ENCODE measurements at regions not wholly inside any gene's neighbourhood (a gene's known extent, or its start where the extent isn't known, plus 50 kb on each side); places are given as distances from the start of the nearest gene placed in this dataset.
"Not testable (repeated sequence)": the region's sequence is repeated elsewhere in the genome, so short reads cannot be mapped to it uniquely, and the experiment has no call there.

DNA sequence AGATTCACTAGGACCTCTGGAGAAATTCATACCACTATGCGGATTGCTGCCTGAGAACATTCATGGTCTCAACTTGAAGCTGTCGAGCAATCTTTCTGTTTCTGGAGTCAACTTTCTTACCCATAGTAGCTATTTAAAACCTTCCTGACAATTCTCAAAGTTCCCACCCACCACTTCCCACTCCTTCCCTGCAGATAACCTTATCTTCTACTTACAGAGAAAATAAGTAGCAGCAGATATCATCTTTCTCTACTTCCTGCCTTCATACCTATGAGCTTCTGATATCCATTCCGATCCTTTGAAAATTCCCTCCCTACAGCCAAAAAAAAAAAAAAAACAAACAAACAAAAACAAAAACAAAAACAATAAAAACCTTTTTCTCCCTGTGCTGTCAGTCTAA, 81.2 kb upstream of the CYRIA start:
- DNase-seq = no peak

DNA sequence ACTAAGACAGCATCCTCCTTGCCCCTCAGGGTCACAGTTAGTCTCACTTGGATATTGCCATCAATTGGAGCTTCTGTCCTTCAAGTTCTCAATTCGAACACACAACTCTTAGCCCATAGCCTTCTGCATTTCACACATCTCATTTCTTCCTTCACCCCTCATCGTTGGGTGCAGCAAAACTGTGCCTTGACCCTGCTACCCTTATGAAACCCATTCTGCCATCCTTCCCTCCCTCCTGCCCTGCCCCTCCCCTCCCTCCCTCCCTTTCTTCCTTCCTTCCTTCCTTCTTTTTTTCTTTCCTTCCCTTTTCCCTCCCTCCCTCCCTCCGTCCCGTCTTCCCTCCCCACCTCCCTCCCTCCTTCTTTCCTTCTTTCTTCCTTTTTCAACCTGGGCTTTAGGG, 80.7 kb upstream of the CYRIA start:
- no peak for DNase-seq

DNA sequence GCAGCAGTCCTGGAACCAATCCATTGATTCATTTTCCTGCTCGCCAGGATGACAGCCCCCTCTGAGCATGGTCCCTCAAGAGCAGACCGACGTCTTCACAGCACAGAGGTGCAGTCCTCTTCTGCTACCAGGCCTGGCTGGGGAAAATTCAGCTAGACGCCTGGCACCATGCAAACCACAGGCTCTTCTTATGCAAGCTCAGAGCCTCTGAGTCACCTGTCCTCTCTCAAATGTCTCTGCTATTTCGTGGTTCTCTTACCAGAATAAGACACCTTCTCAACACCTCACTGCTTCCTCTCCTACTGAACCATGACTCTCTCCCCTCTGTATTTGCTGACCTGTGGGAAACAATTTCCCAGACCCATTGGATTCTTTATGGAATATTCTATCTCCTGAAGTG, 79.8 kb upstream of the CYRIA start:
- DNase-seq = no peak

DNA sequence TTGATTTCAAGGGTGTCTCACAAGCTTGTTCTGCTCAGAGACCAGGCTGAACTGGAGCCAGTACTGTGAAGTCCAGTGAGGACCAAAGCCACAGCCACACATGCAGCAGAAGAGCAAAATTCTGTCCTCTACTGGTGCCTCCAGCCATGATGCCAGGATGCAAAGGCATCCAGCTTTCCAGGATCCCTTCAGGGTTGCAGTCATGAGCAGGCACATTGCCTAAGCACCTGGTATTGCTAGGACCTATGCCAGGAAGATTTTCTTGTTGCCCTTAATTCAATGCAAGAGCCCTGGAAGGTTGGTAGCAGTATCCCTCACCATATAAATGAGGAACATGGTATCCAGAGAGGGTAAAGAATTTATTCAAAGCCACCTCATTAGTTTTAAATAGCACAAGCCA, 78.9 kb upstream of the CYRIA start:
- DNase-seq = no peak

DNA sequence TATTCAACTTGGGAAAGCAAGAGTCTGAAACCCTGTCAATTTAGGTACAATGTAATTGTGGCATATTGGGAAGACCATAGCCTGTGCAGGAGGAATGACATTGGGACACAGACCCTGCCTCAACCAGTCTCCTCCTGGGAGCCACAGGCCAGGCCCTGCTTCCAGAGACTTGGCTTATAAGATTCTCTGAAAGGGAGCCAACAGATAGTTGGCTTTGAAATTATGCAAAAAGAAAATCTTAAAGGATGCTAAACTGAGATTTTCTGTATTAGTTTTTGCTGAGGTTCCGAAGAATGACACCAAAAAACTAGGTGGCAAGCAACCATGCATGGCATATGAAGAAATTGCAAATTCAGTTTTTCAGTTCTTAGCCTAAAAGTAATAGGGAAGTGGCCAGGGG, 76.4 kb upstream of the CYRIA start:
- DNase-seq = no peak

DNA sequence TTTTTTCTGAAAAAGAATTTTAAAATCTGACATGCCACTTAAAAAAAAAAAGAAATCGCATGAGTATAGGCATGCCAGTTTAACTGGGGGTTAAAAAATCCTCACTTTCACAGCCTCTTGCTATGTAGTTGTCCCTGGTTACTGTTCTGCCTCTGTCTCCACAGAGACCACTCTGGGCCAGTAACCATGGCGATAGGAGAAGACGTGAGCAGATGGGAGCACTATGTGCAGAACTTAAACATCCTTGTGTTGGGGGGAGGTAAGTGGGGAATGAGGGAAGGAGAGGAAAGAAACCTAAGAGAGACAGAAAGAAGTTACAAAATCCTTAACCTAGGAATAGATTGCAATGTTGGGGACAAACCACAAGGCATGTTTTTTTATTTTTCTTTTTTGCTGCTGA, 75.9 kb upstream of the CYRIA start:
- no peak for DNase-seq

DNA sequence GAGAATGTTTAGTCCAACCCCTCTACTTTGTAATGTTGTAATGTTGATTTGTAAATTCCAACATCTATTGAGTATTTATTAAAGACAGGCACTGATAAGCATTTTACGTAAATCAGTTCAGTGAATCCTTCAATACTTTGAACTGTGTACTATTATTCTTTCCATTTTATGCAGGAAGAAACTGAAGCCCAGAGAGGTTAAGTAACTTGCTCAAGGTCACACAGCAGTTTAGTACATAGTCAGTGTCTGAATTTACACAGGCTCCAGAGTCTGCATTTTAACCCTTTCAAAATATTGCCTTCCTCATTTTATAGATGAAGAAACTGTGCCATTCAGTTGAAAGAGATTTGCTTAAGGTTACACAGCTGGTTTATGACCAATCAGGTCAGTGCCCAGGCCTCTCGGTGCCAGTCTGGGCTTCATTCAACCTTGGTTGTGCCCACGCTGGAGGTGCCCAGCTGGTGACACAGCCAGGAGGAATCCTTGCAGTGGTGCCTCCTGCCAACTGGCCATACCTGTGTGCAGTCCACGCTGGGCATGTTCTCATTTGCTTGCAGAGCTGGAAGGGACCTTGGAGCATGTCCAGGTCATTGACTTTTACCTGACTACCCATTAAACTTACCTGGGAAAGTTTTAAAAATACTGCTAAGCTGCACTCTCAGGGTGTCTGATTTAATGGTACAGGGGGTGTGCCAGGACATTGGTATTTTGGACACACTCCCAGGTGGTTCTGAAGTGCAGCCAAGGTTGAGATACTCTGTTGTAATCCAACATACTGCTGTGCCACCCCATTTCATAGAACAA, 74.3 kb upstream of the CYRIA start:
- no peak for DNase-seq

DNA sequence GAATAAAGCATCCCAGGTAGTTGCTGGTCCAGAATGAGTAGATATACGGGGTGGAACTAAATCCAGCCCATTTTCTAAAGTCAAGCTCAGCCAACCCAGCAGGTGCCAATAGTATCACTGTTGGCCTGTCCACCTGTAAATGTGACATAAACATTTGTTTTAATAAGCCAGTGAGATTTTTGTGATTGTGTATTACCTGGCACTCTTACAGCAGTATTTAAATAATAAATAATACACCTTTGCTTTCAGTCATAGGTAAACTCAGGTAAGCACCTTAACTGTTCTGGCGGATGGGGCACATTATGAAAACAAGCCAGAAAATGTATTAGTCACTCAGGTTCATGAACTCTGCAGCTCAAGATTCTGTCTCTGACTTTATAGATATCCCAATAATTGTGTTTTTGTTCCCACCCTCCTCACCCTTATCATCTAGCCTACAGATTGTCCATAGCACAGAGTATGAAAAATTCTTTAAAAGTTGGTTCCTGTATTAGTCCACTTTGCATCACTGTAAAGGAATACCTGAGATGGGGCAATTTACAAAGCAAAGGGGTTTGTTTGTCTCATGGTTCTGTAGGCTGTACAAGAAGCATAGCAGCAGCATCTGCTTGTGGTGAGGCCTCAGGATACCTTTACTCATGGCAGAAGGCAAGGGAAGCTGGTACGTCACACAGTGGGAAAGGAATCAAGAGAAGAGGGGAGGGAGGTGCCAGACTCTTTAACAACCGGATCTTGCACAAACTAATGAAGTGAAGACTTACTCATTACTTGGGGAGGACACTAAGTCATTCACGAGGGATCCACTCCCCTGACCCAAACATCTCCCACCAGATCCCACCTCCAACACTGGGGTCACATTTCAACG, 73.0 kb upstream of the CYRIA start:
- DNase-seq = no peak

DNA sequence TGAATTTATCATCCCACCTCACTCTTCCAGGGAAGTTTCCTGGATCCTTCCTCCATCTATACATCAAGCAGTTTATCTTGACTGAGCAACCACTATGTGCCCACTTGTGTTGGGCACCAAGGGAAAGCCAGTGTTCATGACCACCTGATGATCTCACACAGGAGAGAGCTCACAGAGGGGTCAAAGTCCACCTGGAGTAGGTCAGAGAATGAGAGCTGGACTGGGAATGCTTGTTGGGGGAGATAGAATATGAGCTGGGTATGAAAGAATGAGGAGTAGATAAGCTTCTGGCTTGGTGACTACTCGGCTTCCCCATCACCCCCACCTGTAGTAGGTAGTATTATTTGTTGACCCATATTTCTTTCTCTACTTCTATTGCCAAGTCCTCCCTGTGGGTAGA, 72.2 kb upstream of the CYRIA start:
- DNase-seq = no peak

DNA sequence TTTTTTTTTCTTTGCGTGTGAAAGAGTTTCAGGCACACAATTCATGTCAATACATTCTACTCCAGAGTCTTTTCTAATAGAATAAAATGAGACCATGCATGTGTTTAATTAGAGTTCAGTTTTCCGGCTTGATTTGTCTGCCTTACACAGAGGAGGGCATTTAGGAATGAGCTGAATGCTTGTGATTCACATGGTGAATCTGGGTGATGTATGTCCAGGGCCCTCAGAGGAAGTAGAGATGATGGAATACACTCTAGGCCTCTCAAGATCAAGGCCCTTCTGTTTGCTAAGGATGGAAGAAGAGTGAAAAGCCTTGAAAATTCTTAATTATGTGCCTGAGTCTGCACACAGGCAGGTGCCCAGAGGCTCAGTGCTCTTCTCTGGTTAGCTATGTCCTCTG, 71.0 kb upstream of the CYRIA start:
- no peak for DNase-seq

DNA sequence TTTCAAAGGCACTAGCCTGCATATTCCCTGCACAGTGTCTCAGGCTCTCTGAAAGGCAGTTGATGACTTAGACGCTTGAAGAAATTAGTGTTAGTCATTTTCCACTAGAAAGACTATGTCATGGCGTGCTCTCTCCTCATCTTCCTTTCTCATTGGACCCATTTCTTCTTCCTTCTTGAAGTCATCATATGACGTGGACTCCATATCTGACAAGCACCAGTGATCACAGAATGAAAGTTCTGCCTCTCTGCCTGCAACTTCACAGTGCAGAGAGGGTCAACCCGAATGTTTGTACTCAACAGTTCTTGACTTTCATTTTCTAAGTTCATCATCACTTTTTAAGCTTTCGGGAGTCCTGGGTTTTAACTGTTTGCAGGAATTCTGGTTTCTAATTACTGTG, 63.7 kb upstream of the CYRIA start:
- DNase-seq = no peak

DNA sequence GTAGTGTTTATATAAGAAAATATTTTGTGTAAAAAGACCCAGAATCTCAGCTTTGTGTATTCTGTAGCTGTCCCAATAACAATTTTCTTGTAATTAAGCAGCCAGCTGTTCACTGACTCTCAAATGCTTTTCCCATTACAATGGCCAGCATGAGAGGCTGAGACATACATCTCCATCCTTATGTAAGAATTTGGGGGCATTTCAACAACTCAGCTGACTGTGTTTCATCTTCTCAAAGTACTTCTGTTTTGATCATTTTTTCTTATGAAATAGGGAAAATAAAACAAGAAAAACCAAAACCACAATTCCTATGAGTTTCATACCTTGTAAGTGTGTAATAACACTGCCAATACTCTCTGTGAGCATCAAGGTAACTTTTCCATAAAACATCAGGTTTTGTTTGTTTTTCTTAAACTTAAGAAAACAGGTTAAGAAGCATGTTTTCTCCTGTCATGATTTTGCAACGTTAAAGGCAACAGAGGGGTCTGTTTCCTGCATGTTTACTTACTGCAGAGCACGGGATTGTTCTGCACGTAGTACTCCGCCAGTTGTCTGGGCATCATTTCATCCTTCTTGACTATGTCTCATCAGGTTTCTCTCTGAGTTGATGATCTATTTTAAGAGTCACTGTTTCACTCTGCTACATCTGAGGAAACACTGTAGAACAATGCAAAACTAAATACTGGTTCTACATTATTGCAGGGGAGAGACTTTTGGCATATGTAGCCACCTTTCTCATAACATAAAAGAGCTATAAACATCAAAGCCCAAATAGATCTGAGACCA, 62.9 kb upstream of the CYRIA start:
- DNase-seq = no peak

DNA sequence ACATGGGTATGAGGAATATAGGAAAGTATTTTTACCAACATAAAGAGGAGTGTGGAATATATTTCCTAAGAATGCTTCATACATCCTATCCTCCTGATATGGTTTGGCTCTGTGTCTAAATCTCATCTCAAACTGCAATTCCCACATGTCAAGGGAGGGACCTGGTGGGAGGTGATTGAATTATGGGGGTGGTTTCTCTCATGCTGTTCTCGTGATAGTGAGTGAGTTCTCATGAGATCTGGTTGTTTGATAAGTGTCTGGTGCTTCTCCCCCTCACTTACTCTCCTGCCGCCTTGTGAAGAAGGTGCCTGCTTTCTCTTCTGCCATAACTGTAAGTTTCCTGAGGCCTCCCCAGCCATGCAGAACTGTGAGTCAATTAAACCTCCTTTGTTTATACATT, 62.2 kb upstream of the CYRIA start:
- not testable (repeated sequence) for DNase-seq

DNA sequence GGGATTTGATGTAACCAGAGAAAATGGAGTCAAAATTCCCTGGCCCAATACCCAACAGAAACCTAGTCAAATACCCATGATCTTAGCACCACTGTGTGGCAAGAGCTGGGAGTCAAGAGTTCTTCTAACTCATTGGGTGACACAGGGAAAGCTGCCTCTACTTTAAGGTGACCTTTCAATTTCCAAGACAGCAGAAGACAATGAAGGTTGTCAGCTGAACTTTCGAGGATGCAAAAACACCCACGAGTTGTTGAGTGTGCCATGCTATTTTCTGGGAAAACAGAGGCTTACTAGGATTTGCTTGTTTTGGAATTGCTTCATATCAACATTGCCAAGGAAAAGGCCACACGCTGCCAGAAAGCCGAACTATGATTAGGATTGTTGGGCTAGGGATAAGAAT, 61.6 kb upstream of the CYRIA start:
- no peak for DNase-seq

DNA sequence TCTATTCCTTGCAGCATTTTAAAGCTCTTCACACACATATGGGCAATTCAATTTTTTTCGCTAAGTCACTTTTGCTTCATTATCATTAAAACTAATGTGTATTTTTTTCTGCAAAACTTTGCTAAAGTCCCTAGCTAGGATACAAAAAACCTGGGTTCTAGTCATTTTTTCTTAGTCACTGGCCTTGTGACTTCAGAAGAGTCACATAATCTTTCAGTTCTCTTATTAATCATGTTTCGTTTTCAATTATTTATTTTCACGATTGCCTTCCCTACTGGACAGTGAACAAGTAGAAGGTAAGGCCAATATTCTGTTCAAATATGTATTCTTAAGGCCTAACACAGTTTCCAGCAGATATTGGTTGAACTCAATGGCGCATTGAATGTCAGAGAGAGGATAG, 60.9 kb upstream of the CYRIA start:
- no peak for DNase-seq

DNA sequence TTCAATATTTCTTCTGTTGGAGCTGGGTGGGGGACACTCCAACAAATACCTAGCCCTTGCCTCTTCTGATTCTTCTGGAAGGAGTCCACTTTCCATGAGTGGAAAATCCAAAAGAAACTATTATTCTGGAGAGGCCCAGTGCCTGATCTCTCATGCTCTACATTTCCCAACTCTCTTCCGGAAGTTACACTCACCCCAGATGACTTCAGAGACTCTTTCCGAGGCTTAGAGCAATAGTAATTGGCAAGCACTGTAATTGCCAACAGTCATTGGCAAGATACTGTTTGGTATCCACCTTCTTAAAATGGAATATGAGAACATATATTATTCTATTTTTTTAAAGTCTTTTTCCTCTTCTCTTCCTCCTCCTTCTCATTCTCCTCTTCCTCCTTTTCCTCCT, 60.5 kb upstream of the CYRIA start:
- no peak for DNase-seq

DNA sequence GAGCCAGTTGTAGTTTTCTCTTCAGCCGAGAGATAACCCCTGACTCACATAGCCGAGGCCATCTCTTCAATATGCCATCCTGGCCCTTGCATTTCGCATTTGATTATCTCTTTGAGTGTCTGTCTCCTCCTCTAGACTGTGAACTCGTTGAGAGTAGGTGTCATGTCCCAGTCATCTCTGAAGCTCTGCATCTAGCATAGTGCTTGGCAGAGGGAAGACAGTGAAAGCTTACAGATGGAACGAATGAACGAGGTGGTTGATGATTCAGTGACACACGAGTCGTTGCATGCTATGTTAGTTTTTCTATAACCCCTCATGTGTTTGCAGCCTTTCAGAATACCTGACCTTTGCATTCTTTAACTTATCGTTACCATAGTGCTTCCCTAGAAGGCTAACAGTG, 59.9 kb upstream of the CYRIA start:
- DNase-seq = no peak

DNA sequence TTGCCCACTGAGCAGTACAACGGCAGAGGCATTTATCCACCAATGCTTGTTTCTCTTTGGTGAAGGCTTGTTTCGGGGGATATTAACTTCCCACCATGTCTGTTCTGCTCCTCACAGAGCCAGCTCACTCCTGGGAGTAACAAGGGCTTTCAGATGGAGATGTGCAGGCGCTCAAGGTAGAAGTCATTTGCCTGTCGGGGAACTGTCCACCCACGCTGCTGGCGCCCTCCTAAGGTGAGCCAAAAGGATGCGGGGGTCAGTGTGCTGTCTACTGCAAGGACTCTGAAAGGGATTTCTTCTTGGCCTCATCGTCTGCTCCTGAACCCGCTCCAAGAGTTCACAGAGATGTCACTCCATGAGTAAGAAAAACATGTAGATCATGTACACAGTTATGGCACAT, 57.0 kb upstream of the CYRIA start:
- DNase-seq = no peak

DNA sequence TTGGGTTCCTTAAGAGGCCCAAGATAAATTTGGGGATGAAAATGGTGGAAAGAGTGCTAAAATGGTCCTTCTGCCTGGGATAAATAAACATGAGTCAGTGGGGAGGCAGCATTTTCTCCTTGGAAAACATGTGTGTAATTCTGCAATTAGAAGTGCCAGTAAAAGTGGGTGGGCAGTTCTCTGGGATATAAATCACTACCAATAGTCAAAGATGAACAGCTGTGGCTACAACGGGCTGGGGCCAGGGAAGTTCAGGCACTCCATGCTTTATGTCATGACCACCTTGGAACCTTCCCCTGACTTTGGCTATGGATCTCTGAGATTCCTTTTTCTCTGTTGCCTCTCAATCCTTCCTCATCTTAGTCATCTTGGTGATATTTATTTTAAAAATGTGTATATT, 56.5 kb upstream of the CYRIA start:
- no peak for DNase-seq

DNA sequence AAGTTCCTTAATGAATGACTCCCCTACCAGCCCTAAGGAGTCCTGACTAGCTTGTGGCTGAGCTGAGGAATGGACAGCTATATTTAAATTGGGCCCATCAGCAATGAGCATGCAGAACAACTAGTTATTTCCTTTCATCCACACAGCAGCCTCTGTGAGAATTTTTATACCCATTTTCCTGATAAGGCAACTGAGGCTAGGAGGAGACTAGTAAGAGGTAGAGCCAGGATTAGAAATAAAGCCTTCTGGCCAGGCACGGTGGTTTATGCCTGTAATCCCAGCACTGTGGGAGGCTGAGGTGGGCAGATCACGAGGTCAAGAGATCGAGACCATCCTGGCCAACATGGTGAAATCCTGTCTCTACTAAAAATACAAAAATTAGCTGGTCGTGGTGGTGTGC, 55.9 kb upstream of the CYRIA start:
- DNase-seq = not testable (repeated sequence)

DNA sequence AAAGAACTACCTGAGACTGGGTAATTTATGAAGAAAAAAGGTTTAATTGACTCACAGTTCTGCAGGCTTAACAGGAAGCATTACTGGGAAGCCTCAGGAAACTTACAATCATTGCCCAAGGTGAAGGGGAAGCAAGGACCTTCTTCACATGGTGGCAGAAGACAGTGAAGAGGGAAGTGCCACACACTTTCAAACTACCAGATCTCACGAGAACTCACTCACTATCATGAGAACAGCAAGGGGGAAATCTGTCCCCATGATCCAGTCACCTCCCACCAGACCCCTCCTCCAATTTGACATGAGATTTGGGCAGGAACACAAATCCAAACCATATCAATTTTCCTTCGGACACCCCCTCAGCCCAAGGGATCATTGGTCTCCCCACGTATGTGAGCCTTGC, 55.1 kb upstream of the CYRIA start:
- DNase-seq = not testable (repeated sequence)

DNA sequence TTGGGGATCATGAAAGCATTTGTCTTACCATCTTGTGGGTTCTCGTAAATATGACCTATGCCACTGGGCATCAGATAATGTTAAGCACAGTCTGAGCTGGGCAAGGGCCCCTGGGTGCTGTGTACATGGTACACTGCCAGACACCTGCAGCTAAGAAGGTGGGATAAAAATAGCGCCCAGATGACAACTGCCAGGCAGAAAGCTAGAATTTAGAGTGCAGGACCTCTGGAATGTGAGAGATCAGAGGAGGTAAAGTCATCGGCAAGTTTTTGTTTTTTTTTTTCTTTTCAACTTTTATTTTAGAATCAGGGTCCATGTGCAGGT, 53.8 kb upstream of the CYRIA start:
- DNase-seq = no peak
